WTC11 (cell line): ENCODE measurements at regions not wholly inside any gene's neighbourhood (a gene's known extent, or its start where the extent isn't known, plus 50 kb on each side); places are given as distances from the start of the nearest gene placed in this dataset.

Experiments
- ATAC-seq: fragments of 200-7000 bp; cut with Tn5 transposase; 2 replicates; pipeline ENCODE4 v1.10.0; 2021; ENCODE audit warnings: mild to moderate bottlenecking, moderate library complexity
- CTCF ChIA-PET: fragments of 300-600 bp; sonication (Branson Sonifier 250); formaldehyde crosslinking; loops from one replicate; lab custom pipeline; 2021; ENCODE audit warnings: antibody characterized with exemption; lab: Charles Lee
- POLR2A ChIA-PET: fragments of 350-600 bp; sonication (Branson Sonifier 250); formaldehyde crosslinking; loops from one replicate; lab custom pipeline; 2021; ENCODE audit warnings: antibody characterized with exemption; lab: Charles Lee
- DNase-seq: peaks from one replicate; pipeline ENCODE4 v3.0.0; 2021; ENCODE audit warnings: low spot score
- H3K27ac Mint-ChIP-seq: 2 replicates; pipeline ENCODE4 v1.8.0; 2021; ENCODE audit warnings: mixed read lengths
- H3K27me3 Mint-ChIP-seq: 2 replicates; pipeline ENCODE4 v1.8.0; 2021; ENCODE audit warnings: low read depth, mild to moderate bottlenecking, moderate library complexity, mixed read lengths
- H3K36me3 Mint-ChIP-seq: 2 replicates; pipeline ENCODE4 v1.8.0; 2021; ENCODE audit warnings: mixed read lengths
- H3K4me1 Mint-ChIP-seq: 2 replicates; pipeline ENCODE4 v1.8.0; 2022; ENCODE audit warnings: mixed read lengths
- H3K4me3 Mint-ChIP-seq: 2 replicates; pipeline ENCODE4 v1.8.0; 2021; ENCODE audit warnings: mild to moderate bottlenecking, moderate library complexity, mixed read lengths
- H3K9me3 Mint-ChIP-seq: 2 replicates; pipeline ENCODE4 v1.8.0; 2021; ENCODE audit warnings: mixed read lengths
- AR ChIP-seq: fragments of 250-450 bp; sonication (Bioruptor Pico); IDR thresholded peaks from 2 replicates; pipeline ENCODE4 v1.9.0; 2021; ENCODE audit warnings: mild to moderate bottlenecking
- ARID4B ChIP-seq: sonication (generic); formaldehyde crosslinking; IDR thresholded peaks from 2 replicates; pipeline ENCODE4 v1.8.0; 2023; ENCODE audit warnings: missing genetic modification reagents, mild to moderate bottlenecking, borderline replicate concordance
- ATF1 ChIP-seq: sonication (generic); formaldehyde crosslinking; IDR thresholded peaks from 2 replicates; pipeline ENCODE4 v1.8.1; 2023; ENCODE audit warnings: mild to moderate bottlenecking, moderate library complexity, missing genetic modification reagents
- CDX4 ChIP-seq: fragments of 250-450 bp; sonication (Bioruptor Pico); IDR thresholded peaks from 2 replicates; pipeline ENCODE4 v1.9.0; 2021; ENCODE audit warnings: moderate library complexity, mild to moderate bottlenecking, inconsistent platforms, borderline replicate concordance
- CTCF ChIP-seq: fragments of 200-600 bp; IDR thresholded peaks from 2 replicates; pipeline ENCODE4 v1.8.0; 2022; ENCODE audit warnings: antibody characterized with exemption
- HMGA2 ChIP-seq: fragments of 250-450 bp; sonication (Bioruptor Pico); IDR thresholded peaks from 2 replicates; pipeline ENCODE4 v1.4.0; 2021; ENCODE audit warnings: mild to moderate bottlenecking, moderate library complexity
- MXD4 ChIP-seq: fragments of 250-450 bp; sonication (Bioruptor Pico); IDR thresholded peaks from 2 replicates; pipeline ENCODE4 v1.8.0; 2021; ENCODE audit warnings: mild to moderate bottlenecking, moderate library complexity, borderline replicate concordance
- MYBL2 ChIP-seq: sonication (generic); formaldehyde crosslinking; IDR thresholded peaks from 2 replicates; pipeline ENCODE4 v1.8.1; 2023; ENCODE audit warnings: mild to moderate bottlenecking, moderate library complexity, missing genetic modification reagents
- NR1H2 ChIP-seq: sonication (generic); formaldehyde crosslinking; IDR thresholded peaks from 2 replicates; pipeline ENCODE4 v1.9.0; 2021; ENCODE audit warnings: mild to moderate bottlenecking, moderate library complexity, missing genetic modification reagents
- NR2C2 ChIP-seq: sonication (generic); formaldehyde crosslinking; IDR thresholded peaks from 2 replicates; pipeline ENCODE4 v1.8.0; 2022; ENCODE audit warnings: mild to moderate bottlenecking, missing genetic modification reagents
- PREB ChIP-seq: sonication (generic); formaldehyde crosslinking; IDR thresholded peaks from 2 replicates; pipeline ENCODE4 v1.8.1; 2022; ENCODE audit warnings: mild to moderate bottlenecking, missing genetic modification reagents, moderate library complexity, borderline replicate concordance
- SMAD3 ChIP-seq: sonication (generic); formaldehyde crosslinking; IDR thresholded peaks from 2 replicates; pipeline ENCODE4 v1.8.0; 2022; ENCODE audit warnings: missing genetic modification reagents, mild to moderate bottlenecking, borderline replicate concordance
- TEAD1 ChIP-seq: sonication (generic); formaldehyde crosslinking; IDR thresholded peaks from 2 replicates; pipeline ENCODE4 v1.8.0; 2022; ENCODE audit warnings: mild to moderate bottlenecking, missing genetic modification reagents
- USF2 ChIP-seq: sonication (generic); formaldehyde crosslinking; IDR thresholded peaks from 2 replicates; pipeline ENCODE4 v1.8.1; 2023; ENCODE audit warnings: mild to moderate bottlenecking, missing genetic modification reagents, moderate library complexity
- ZBTB21 ChIP-seq: sonication (generic); formaldehyde crosslinking; IDR thresholded peaks from 2 replicates; pipeline ENCODE4 v1.8.1; 2023; ENCODE audit warnings: mild to moderate bottlenecking, missing genetic modification reagents, borderline replicate concordance
- ZNF532 ChIP-seq: fragments of 250-450 bp; sonication (Bioruptor Pico); IDR thresholded peaks from 2 replicates; pipeline ENCODE4 v1.9.0; 2021; ENCODE audit warnings: mild to moderate bottlenecking, borderline replicate concordance

- no peak for TF ChIP-seq AR
- TF ChIP-seq ZNF532: no peak
- TF ChIP-seq NR2C2: no peak
- TF ChIP-seq TEAD1 (CRISPR knock-in tag): no peak
- no peak for TF ChIP-seq CTCF
- TF ChIP-seq MXD4: no peak
- no peak for TF ChIP-seq ATF1
- TF ChIP-seq USF2: no peak
These were observed 150.6 kb upstream of the VCX3A start (continued) for GRCh38 chrX:6685489-6685888.

- peaks cover 22% of the 10 kb centered on the region for H3K9me3 Mint-ChIP-seq
- CTCF ChIA-PET: no interaction called here
These were observed 148.4 kb upstream of the VCX3A start for GRCh38 chrX:6683353-6683752.

GRCh38 chrX:6681521-6682145, 146.7 kb upstream of the VCX3A start:
- DNase-seq: no peak
- H3K27me3 Mint-ChIP-seq: no peaks in the 10 kb centered on the region
- no peak for TF ChIP-seq PREB
- no peak for TF ChIP-seq ARID4B (CRISPR knock-in tag)
- TF ChIP-seq MYBL2 (CRISPR knock-in tag): no peak
- TF ChIP-seq, all 79 proteins: peak for 0
- H3K4me1 Mint-ChIP-seq: peaks cover 29% of the 10 kb centered on the region
- ATAC-seq: no peak
- H3K36me3 Mint-ChIP-seq: peaks cover 11% of the 10 kb centered on the region
- ChIA-PET CTCF (no interaction called here), POLR2A (no interaction called here)
- no peak overlapping the region for H3K4me3 Mint-ChIP-seq
- H3K27ac Mint-ChIP-seq: no peak overlapping the region
- H3K9me3 Mint-ChIP-seq: peaks cover 13% of the 10 kb centered on the region

More at GRCh38 chrX:6683353-6683752, 148.4 kb upstream of the VCX3A start:
- POLR2A ChIA-PET: no interaction called here
- Mint-ChIP-seq H3K27me3 (no peaks in the 10 kb centered on the region), H3K36me3 (peaks cover 19% of the 10 kb centered on the region), H3K4me3 (no peak overlapping the region)
- ATAC-seq: no peak
- no peak for DNase-seq
- TF ChIP-seq CDX4 (no peak), NR1H2 (no peak), HMGA2 (CRISPR knock-in tag) (no peak), ZBTB21 (no peak), TEAD1 (CRISPR knock-in tag) (no peak), SMAD3 (no peak)
- TF ChIP-seq, all 79 proteins: peak for 0
- Mint-ChIP-seq H3K4me1 (peaks cover 20% of the 10 kb centered on the region), H3K27ac (no peak overlapping the region)
